ENCODE measurements at regions not wholly inside any gene's neighbourhood (a gene's known extent, or its start where the extent isn't known, plus 50 kb on each side); places are given as distances from the start of the nearest gene placed in this dataset.

GRCh38 chr2:3125001-3125760 is 252.4 kb downstream of the EIPR1 start:
- DNase-seq (no peak), ATAC-seq (ENCODE audit: low read depth) (no peak)
- no peak overlapping the region for H2AK9ac ChIP-seq (replicated peaks; ENCODE audit: low read depth, low read length, poor library complexity)
- TF ChIP-seq BHLHE40 (IDR thresholded peaks at IDR 0.05; ENCODE audit: low read depth, low read length) = no peak
- TF ChIP-seq USF2 (IDR thresholded peaks at IDR 0.05; ENCODE audit: low read depth, low read length) = no peak
- TF ChIP-seq ELK1 (IDR thresholded peaks at IDR 0.05; ENCODE audit: borderline replicate concordance, low read depth, low read length) = no peak
- no peak for TF ChIP-seq MAZ (IDR thresholded peaks at IDR 0.05; ENCODE audit: borderline replicate concordance, low read depth, low read length)
- TF ChIP-seq RCOR1 (IDR thresholded peaks at IDR 0.05; ENCODE audit: insufficient replicate concordance, low read length) = no peak
- no peak for TF ChIP-seq SMC3 (IDR thresholded peaks at IDR 0.05; ENCODE audit: low read depth, low read length)
- TF ChIP-seq FOS (IDR thresholded peaks at IDR 0.05; ENCODE audit: low read depth, low read length) = no peak
- no peak for TF ChIP-seq CEBPB (IDR thresholded peaks at IDR 0.05; ENCODE audit: low read depth, low read length)
- no peak for TF ChIP-seq MXI1 (IDR thresholded peaks at IDR 0.05; ENCODE audit: borderline replicate concordance, low read depth, low read length)
- TF ChIP-seq MAFK (IDR thresholded peaks at IDR 0.05; ENCODE audit: low read depth, low read length) = no peak
- TF ChIP-seq POLR2A (IDR thresholded peaks at IDR 0.05; ENCODE audit: low read depth, low read length) = no peak
- TF ChIP-seq CTCF (conservative IDR thresholded peaks at IDR 0.05; ENCODE audit: low read depth, low read length) = no peak
- no peak for TF ChIP-seq RFX5 (IDR thresholded peaks at IDR 0.05; ENCODE audit: low read depth, low read length)
- TF ChIP-seq RAD21 (IDR thresholded peaks at IDR 0.05; ENCODE audit: low read length) = no peak
- TF ChIP-seq CHD1 (IDR thresholded peaks at IDR 0.05; ENCODE audit: low read depth, low read length) = no peak
- no peak for TF ChIP-seq NFE2L2 (IDR thresholded peaks at IDR 0.05; ENCODE audit: low read depth, low read length)
- H4K91ac ChIP-seq (ENCODE audit: insufficient read depth, low read depth, low read length) = no peak overlapping the region
- no TSS peak for BruUV-seq (replicated peaks)
- H3K23ac ChIP-seq (ENCODE audit: low read depth, low read length) = no peak overlapping the region
- H3K14ac ChIP-seq (replicated peaks; ENCODE audit: low read depth, low read length) = no peak overlapping the region
- no peaks in the 10 kb centered on the region for H3K79me1 ChIP-seq (ENCODE audit: low read depth in 1 of 2, low read length in 2 of 2)
- no peak overlapping the region for H2BK20ac ChIP-seq (ENCODE audit: low read depth, low read length)
- H3K9me1 ChIP-seq (ENCODE audit: insufficient read depth, low read length) = no peaks in the 10 kb centered on the region
- WGBS, 2 experiments (ENCODE audit: extremely low coverage in 2 of 2, insufficient read length in 1 of 2) = 69% methylated on average over 12 of the region's 26 CpGs; no CpG with 5 or more reads in 1 of the 2 experiments
- CTCF ChIA-PET = no interaction called here
- H3K18ac ChIP-seq (ENCODE audit: low read depth, low read length) = no peak overlapping the region
- intact Hi-C loops (cut with micrococcal nuclease) = no loop called here
- H2AFZ ChIP-seq (replicated peaks; ENCODE audit: low read length, poor library complexity) = no peak overlapping the region
- no peak overlapping the region for H2BK15ac ChIP-seq (ENCODE audit: low read depth, low read length)
- H3K9me3 ChIP-seq (ENCODE audit: control insufficient read depth, insufficient read depth, low read length) = no peaks in the 10 kb centered on the region
- H3K4me2 ChIP-seq (ENCODE audit: low read depth, low read length) = no peak overlapping the region
- no peak overlapping the region for H3K4me3 ChIP-seq (ENCODE audit: insufficient read depth, low read depth, low read length)
- no peak overlapping the region for H4K8ac ChIP-seq (ENCODE audit: low read depth in 2 of 2, low read length in 2 of 2)
- H4K20me1 ChIP-seq (ENCODE audit: insufficient read depth, low read length) = no peaks in the 10 kb centered on the region
- H2BK5ac ChIP-seq (ENCODE audit: low read depth, low read length, poor library complexity, severe bottlenecking) = no peak overlapping the region
- POLR2A ChIA-PET (ENCODE audit: unreplicated experiment) = no interaction called here
- no peak overlapping the region for H4K5ac ChIP-seq (ENCODE audit: low read depth, low read length)
- H3K4ac ChIP-seq (ENCODE audit: low read depth, low read length) = no peak overlapping the region
- no peaks in the 10 kb centered on the region for H3K4me1 ChIP-seq (ENCODE audit: control insufficient read depth, insufficient read depth, low read length)
- H2AK5ac ChIP-seq (ENCODE audit: low read depth, low read length) = no peak overlapping the region
- dilution Hi-C loops (cut with HindIII; ENCODE audit: low sequenced_read_pairs, unreplicated experiment) = no loop called here
- no peak overlapping the region for H3K9ac ChIP-seq (ENCODE audit: low read depth, low read length)
- H3K36me3 ChIP-seq (ENCODE audit: control insufficient read depth, insufficient read depth, low read length) = no peaks in the 10 kb centered on the region
- no peak overlapping the region for H2BK120ac ChIP-seq (ENCODE audit: low read depth, low read length)
- H3K27ac ChIP-seq (ENCODE audit: insufficient read depth, low read length) = no peak overlapping the region
- no peaks in the 10 kb centered on the region; the same call in 1 of the 2 replicates for H3K27me3 ChIP-seq (ENCODE audit: control insufficient read depth, insufficient read depth, low read length)
- in situ Hi-C loops (cut with MboI; ENCODE audit: low sequenced_read_pairs) = no loop called here
- H3K56ac ChIP-seq (ENCODE audit: extremely low read depth, insufficient read depth, low read length) = no peak overlapping the region
